IPS-20b (cell line): ENCODE measurements at regions not wholly inside any gene's neighbourhood (a gene's known extent, or its start where the extent isn't known, plus 50 kb on each side); places are given as distances from the start of the nearest gene placed in this dataset.

Experiments
- H3K27ac ChIP-seq: one replicate; pipeline ENCODE4 v1.5.1; 2013; ENCODE audit warnings: low read length
- H3K27me3 ChIP-seq: 2 replicates; pipeline ENCODE4 v1.6.1; 2013; ENCODE audit warnings: mild to moderate bottlenecking, low read length, inconsistent platforms; ENCODE audit not compliant: insufficient read depth
- H3K36me3 ChIP-seq: 2 replicates; pipeline ENCODE4 v1.6.1; 2013; ENCODE audit warnings: low read depth, mild to moderate bottlenecking, inconsistent platforms, low read length, moderate library complexity; ENCODE audit not compliant: insufficient read depth
- H3K4me1 ChIP-seq: 2 replicates; pipeline ENCODE4 v1.6.1; 2013; ENCODE audit warnings: mild to moderate bottlenecking, control low read depth, inconsistent platforms, low read length, moderate library complexity; ENCODE audit not compliant: insufficient read depth
- H3K4me3 ChIP-seq: 2 replicates; pipeline ENCODE4 v1.5.1; 2013; ENCODE audit warnings: mild to moderate bottlenecking, low read length, inconsistent platforms
- H3K9ac ChIP-seq: 2 replicates; pipeline ENCODE4 v1.6.1; 2013; ENCODE audit warnings: low read depth, mild to moderate bottlenecking, inconsistent platforms, low read length, moderate library complexity
- H3K9me3 ChIP-seq: 2 replicates; pipeline ENCODE4 v1.6.1; 2013; ENCODE audit warnings: mild to moderate bottlenecking, low read depth, low read length, inconsistent platforms; ENCODE audit not compliant: insufficient read depth

DNA sequence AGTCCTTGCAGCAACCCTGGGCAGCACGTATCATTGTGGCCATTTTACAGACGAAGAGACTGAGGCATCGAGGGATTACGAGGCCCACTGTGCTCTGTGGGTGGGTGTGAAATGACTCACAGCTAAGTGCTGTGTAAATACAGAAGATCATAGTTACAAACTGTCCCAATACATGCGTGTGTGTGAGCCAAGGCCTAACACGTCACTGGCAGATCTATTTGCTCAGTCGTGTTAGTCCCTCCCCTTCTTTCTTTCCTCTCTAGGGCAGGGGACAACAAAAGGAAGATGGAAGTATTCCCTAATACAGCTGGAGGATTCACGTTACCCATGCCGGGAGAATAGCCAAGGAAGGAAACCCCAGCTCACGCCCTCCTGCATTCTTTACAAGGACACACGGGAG lies 175.9 kb downstream of the CDC5L start:
- Histone ChIP-seq H3K27ac (no peak overlapping the region), H3K36me3 (no peaks in the 10 kb centered on the region), H3K4me3 (no peak overlapping the region), H3K4me1 (no peaks in the 10 kb centered on the region), H3K27me3 (no peaks in the 10 kb centered on the region; the same call in 1 of the 2 replicates), H3K9ac (no peak overlapping the region), H3K9me3 (no peaks in the 10 kb centered on the region)

DNA sequence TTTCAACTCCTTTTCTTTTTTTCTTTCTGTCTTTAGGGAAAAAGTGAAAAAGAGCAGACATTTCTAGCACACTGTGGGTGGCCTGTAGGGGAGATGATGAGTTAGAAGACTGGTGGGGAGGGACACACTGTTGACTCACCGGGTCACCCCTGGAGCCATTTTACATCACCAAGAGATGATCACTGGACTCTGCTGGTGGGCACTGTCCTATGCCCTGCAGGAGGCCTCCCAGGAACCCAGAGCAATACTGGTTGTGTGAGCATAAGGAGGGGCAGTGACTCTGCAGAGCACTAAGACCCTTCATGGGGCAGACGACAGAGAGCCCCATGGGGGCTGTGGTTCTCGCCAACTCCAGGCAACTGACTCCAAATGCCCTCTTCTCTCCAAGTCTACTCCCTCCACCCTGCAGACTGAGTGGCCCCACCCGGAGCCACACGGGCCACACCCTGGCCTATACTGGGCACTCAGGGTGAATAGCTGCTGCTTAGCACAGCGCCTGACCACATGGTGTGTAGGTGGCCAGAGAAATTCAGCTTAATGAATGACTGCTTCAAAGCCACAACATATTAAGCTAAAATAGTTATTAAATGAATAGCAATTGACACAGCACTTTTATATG lies 177.5 kb downstream of the CDC5L start:
- Histone ChIP-seq H3K36me3 (no peaks in the 10 kb centered on the region), H3K4me3 (no peak overlapping the region), H3K27ac (no peak overlapping the region), H3K9me3 (no peaks in the 10 kb centered on the region), H3K4me1 (no peaks in the 10 kb centered on the region), H3K27me3 (no peaks in the 10 kb centered on the region; the same call in 1 of the 2 replicates), H3K9ac (no peak overlapping the region)

DNA sequence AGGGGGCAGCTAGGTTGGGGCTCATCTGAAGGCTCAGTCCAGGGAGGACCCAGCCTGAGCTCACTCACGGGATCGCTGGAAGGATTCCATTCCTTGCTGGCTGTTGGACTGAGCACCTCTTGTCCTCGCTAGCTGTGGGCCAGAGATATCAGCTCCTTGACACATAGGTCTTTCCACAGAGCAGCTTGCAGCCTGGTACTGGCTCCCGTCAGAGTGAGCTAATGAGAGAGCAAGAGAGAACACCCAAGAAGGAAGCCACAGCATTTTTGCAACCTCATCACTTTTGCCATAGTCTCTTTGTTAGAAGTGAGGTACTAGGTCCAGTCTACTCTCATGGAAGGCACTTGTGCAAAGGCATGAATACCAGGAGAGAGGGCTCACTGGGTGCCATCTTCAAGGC lies 179.9 kb downstream of the CDC5L start:
- Histone ChIP-seq H3K27me3 (no peaks in the 10 kb centered on the region), H3K9me3 (no peaks in the 10 kb centered on the region), H3K9ac (no peak overlapping the region), H3K4me3 (no peak overlapping the region), H3K4me1 (no peaks in the 10 kb centered on the region), H3K36me3 (no peaks in the 10 kb centered on the region), H3K27ac (no peak overlapping the region)

DNA sequence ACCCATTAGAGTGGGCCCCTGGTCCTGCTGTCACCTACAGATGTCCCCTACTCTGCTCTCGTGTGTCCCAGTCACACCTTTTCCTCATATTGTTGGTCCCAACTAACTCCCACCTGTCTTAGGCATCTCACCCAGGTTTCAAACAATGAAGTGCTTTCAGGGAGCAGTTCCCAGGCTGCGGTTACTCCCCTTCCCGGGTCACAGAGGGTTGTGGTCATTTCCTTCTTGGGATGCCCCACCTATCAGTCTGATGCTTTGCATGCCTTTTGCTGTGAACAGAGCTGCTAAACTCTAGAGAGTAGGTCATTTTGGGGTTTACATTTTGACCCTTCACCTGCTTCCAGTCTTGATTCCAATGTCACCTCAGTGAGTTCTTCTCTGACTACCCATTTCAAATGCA lies 181.6 kb downstream of the CDC5L start:
- Histone ChIP-seq H3K4me1 (no peaks in the 10 kb centered on the region), H3K9ac (no peak overlapping the region), H3K27ac (no peak overlapping the region), H3K36me3 (no peaks in the 10 kb centered on the region), H3K27me3 (no peaks in the 10 kb centered on the region), H3K9me3 (no peaks in the 10 kb centered on the region), H3K4me3 (no peak overlapping the region)

DNA sequence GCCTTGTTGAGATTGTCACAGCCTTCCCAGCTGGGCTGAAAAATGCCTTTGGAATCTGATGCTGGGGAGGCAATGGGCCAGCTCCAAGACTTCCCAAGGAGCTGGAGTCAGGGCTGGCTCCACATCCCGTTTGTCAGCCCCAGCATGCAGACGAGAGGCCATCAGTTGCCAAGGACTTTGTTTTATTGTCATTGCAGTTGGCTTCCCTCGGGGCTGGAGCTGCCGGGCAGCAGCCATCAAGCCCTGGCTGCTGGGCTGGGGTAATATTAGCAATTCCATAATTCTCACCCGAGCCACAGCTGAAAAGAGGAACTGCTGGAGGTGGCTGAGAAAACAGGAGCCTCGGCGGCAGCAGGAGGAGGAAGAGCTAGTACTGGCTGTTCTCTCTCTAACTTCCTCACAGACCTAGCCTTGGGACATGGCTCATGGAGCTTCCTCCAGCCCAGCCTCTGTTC lies 182.5 kb downstream of the CDC5L start:
- H3K27me3 ChIP-seq: no peaks in the 10 kb centered on the region
- H3K9me3 ChIP-seq: no peaks in the 10 kb centered on the region

DNA sequence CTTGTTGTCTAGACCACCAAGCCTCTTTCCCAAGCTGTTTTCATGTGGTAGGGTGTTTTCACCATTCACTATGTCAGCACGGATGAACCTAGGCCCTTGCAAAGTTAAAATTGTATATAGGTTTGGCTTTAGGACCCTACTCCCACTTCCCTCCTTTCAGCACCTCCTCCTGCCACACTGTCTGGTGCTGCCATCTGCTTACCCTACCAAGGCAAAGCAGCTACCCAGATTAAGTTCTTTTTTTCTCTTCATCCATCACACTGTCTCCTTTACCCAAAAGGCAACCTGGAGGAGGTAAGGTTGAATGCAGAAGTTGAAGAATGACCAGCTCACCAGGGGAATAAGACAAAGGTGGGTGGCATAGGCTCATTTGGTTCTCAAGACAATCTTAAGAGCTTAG lies 184.0 kb downstream of the CDC5L start:
- no peaks in the 10 kb centered on the region for H3K36me3 ChIP-seq
- no peaks in the 10 kb centered on the region for H3K9me3 ChIP-seq
- no peak overlapping the region for H3K9ac ChIP-seq

More for the DNA sequence above, 182.5 kb downstream of the CDC5L start:
- no peaks in the 10 kb centered on the region for H3K4me1 ChIP-seq
- no peak overlapping the region for H3K27ac ChIP-seq
- H3K36me3 ChIP-seq: no peaks in the 10 kb centered on the region
- no peak overlapping the region for H3K4me3 ChIP-seq
- no peak overlapping the region for H3K9ac ChIP-seq

DNA sequence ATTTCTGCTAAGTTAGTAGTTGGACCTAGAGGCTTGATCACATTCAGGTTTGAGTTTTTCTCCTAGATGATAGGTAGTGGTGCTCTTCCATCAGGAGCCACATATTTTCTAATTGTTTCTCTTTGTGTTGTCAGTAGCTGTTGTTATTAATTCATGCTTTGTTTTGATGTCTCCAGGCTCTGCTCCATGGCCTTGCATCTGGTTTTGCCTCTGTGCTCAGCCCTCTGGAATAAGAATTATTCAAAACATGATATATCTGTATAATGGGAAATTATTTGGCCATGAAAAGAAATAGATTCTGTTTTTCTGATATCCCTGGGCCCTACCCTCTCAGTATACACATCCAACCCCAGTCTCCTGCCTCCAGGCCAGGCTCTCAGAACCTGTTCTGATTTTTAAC lies 184.8 kb downstream of the CDC5L start:
- Histone ChIP-seq H3K9ac (no peak overlapping the region), H3K4me3 (no peak overlapping the region), H3K4me1 (no peaks in the 10 kb centered on the region), H3K36me3 (no peaks in the 10 kb centered on the region), H3K9me3 (no peaks in the 10 kb centered on the region), H3K27ac (no peak overlapping the region), H3K27me3 (no peaks in the 10 kb centered on the region)

More for the DNA sequence above, 184.0 kb downstream of the CDC5L start:
- H3K4me3 ChIP-seq: no peak overlapping the region
- H3K27me3 ChIP-seq: no peaks in the 10 kb centered on the region
- H3K27ac ChIP-seq: no peak overlapping the region
- H3K4me1 ChIP-seq: no peaks in the 10 kb centered on the region

DNA sequence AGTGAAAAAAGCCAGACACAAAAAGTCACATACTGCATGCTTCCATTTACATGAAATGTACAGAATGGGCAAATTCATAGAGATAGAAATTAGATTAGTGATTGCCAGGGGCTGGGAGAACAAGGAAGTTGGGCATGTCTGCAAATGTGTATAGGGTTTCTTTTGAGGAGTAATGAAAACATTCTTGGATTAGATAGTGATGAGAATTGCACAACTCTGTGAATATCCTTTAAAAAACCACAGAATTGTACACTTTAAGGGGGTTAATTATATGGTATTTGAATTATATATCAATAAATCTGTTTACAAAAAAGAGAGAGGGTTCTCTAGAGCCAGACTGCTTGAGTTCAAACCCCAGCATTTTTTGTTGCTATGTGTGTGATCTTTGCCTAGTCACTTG lies 188.1 kb downstream of the CDC5L start:
- H3K27ac ChIP-seq: no peak overlapping the region
- H3K4me3 ChIP-seq: no peak overlapping the region
- H3K36me3 ChIP-seq: no peaks in the 10 kb centered on the region

DNA sequence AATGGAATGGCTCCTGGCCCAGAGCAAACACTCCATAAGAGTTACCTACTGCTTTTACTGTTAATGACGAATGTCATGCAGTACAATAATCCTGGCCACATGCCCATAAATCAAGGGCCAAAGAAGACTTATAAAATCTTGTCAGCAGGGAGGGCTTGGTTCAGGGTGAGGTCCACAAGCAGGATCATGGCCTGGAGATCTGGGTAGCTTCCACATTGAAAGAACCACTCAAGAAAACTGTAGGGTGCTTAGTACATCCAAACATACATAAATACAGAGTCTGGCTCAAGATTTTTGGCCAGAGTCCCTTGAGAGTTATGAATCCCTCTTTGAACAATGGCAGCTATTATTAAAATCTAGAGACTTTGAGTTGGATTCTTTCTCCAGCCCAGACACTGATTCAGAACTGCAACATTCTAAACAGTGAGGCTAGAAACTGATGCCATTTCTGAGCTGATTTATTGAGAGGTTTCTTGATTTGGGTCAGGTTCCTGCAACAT lies 188.7 kb downstream of the CDC5L start:
- H3K9ac ChIP-seq: no peak overlapping the region
- H3K27me3 ChIP-seq: no peaks in the 10 kb centered on the region
- no peak overlapping the region for H3K4me3 ChIP-seq
- H3K27ac ChIP-seq: no peak overlapping the region
- H3K4me1 ChIP-seq: no peaks in the 10 kb centered on the region
- no peaks in the 10 kb centered on the region for H3K9me3 ChIP-seq
- H3K36me3 ChIP-seq: no peaks in the 10 kb centered on the region

More for the DNA sequence above, 188.1 kb downstream of the CDC5L start:
- Histone ChIP-seq H3K9me3 (no peaks in the 10 kb centered on the region), H3K27me3 (no peaks in the 10 kb centered on the region), H3K4me1 (no peaks in the 10 kb centered on the region), H3K9ac (no peak overlapping the region)

DNA sequence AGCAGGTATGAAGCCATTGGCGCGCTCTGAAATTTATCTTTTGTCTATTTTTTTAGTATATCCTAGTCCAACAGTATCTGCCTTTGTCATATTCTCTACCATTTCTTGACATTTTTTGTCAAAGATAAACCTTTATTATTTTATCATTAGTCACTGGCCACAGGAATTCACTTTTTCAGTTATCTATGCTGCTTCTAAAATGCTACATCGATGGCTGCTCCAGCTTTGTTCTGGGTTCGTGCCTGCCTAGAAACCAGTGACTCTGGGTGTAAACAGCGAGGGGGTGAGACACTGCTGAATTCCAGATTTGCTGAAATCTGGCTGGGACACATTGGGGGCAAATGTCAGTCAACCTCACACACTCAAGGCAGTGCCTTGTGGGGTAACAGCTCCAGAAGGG lies 193.4 kb downstream of the CDC5L start:
- Histone ChIP-seq H3K4me1 (no peaks in the 10 kb centered on the region), H3K9me3 (peaks cover 5% of the 10 kb centered on the region), H3K27ac (no peak overlapping the region), H3K9ac (no peak overlapping the region), H3K4me3 (no peak overlapping the region), H3K27me3 (no peaks in the 10 kb centered on the region), H3K36me3 (no peaks in the 10 kb centered on the region)

DNA sequence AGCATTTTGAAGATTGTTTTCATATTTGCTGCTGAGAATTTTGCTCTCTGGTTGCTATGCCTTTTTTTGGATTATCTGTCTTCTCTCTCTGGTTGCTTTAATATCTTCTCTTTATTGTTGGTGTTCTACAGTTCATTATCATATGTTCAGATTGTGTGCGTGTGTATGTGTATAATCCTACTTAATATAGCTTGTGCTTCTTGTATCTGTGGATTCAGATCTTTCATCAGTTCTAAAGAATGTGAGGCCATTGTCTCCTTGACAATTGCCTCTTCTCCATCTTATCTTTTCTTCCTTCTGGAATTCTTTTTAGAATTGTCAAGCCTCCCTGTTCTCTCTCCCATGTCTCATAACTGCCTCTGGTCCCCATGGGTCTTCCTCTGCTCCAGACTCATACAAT lies 195.4 kb downstream of the CDC5L start:
- no peak overlapping the region for H3K9ac ChIP-seq

DNA sequence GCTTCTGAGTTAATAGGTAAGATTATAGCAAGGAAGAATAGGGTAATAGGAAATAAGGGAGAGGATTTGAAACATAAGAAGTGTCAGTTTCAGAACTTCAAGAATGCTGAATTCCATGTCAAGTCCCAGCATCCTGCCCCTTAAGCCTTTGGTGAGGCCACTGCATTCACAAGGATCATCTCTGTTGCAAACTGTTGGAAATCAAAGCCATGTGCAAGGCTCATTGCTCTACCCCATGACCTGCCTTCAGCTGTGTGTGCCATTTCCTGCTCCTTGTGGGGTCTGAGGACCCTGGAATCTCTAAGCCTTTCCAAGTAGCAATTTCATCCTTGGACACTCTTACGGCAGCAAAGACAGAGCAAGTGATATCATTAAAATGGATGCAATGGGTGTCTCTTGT lies 203.0 kb downstream of the CDC5L start:
- no peak overlapping the region for H3K4me3 ChIP-seq
- no peaks in the 10 kb centered on the region for H3K27me3 ChIP-seq
- H3K9ac ChIP-seq: no peak overlapping the region
- H3K27ac ChIP-seq: no peak overlapping the region
- no peaks in the 10 kb centered on the region for H3K36me3 ChIP-seq
- peaks cover 3% of the 10 kb centered on the region for H3K4me1 ChIP-seq
- H3K9me3 ChIP-seq: peaks cover 6% of the 10 kb centered on the region

More for the DNA sequence above, 195.4 kb downstream of the CDC5L start:
- no peak overlapping the region for H3K4me3 ChIP-seq
- no peaks in the 10 kb centered on the region for H3K4me1 ChIP-seq
- peaks cover 5% of the 10 kb centered on the region for H3K9me3 ChIP-seq
- H3K36me3 ChIP-seq: no peaks in the 10 kb centered on the region
- no peak overlapping the region for H3K27ac ChIP-seq
- H3K27me3 ChIP-seq: no peaks in the 10 kb centered on the region
